ENCODE measurements at regions not wholly inside any gene's neighbourhood (a gene's known extent, or its start where the extent isn't known, plus 50 kb on each side); places are given as distances from the start of the nearest gene placed in this dataset.

DNA sequence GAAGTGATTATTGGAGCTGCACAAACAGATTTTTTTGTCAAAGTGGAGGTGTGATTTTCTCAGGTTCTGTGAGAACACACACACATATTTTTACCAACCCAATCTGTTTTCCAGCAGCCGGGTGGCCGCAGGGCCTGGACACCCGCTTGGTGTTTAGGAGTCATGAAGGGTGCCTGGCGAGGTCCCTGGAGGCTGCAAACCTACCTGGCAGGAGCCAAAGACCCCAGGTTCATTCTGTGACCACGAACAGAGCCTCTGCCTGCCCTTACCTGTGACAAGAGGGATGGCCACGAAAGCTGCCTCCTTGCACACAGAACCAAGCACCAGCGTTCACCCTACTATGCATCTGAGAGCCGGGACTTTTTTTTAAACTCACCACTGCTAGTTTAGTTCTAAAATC is 64.3 kb upstream of the ID2 start:
- no peak for DNase-seq (ENCODE audit: insufficient read length, low spot score)
- FAIRE-seq: no peak

DNA sequence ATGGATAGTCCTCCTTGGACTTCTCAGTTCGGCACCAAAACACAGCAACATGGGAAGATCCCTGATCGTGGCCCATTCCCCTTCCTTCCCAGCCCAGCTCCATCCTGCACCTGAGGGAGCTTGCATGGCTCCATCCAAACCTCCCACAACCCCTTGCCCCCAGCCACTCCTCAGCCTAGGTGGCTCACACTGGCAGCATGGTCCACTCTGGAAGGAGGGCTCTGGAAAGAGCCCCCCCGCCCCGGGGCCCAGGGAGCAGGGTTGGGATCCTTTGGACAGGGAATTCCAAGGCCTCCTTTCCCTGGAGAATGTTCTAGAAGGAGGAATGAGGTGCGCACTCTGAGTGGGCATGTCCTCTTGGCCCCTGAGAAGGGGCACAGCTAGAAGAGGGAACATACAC is 62.8 kb upstream of the ID2 start:
- DNase-seq (ENCODE audit: insufficient read length, low spot score): no peak
- FAIRE-seq: no peak

DNA sequence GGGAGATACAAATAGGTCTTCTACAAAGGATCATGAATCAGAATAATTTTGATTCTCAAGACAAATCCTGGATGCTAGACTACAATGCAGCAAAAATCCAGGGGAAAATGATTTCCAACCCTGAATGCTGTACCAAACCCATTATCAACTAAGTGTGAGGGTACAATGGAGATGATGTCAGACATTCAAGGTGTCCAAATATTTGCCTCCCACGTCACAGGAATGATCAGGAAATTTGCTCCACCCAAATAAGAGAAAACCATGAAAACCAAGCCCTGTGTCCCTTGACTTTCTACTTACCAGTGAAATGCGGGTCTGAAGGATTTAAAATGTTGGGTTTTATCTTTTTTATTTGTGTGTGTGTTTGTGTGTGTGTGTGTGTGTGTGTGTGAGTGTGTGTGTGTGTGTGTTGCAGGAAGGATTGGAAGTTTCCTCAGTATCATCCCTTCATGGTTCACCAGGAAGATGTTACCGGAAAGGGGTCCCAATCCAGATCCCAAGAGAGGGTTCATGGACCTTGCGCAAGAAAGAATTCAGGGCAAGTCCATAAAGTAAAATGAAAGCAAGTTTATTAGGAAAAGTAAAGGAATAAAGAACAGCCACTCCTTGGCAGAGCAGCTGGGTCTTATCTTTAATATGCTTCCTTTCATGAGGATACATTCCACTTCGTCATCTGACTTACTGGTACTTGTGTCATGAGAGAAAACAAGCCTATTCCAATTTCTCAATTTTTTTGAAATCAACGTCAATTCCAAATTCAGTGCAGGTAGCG is 61.1 kb upstream of the ID2 start:
- no peak for FAIRE-seq
- DNase-seq (ENCODE audit: insufficient read length, low spot score): no peak

DNA sequence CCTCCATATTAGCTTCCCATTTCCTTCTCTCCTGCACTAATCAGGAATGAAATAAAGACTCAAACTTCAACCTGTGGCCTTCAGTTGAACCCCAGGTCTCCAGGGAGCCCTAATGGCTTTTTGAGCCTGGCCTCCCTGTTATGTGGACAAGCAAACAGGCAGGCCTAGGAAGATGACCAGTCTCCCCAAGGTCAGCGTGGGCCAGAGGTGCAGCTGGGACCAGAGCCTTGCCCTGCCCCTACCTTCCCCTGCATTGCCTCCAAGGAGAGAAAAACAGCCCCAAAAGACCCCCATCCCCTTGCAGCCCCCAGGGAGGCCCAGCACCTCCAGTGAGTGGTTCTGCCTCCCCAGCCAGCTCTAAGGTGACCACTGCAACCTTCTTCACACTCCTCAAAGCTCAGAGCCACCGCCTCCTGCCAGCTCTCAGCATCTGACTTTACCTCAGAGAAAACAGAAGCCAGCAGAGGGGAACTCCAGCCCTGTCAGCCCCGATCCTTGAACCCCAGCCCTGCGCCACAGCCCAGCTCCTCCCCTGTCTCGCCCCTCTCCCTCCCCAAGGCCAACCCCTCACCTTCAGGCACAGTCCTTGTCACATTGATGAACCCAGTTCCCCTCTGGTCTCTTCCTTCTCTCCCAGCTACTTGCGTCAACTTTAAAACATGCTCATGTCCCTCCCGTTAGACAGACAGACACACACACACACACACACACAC is 59.5 kb upstream of the ID2 start:
- no peak for DNase-seq (ENCODE audit: insufficient read length, low spot score)
- FAIRE-seq: no peak

DNA sequence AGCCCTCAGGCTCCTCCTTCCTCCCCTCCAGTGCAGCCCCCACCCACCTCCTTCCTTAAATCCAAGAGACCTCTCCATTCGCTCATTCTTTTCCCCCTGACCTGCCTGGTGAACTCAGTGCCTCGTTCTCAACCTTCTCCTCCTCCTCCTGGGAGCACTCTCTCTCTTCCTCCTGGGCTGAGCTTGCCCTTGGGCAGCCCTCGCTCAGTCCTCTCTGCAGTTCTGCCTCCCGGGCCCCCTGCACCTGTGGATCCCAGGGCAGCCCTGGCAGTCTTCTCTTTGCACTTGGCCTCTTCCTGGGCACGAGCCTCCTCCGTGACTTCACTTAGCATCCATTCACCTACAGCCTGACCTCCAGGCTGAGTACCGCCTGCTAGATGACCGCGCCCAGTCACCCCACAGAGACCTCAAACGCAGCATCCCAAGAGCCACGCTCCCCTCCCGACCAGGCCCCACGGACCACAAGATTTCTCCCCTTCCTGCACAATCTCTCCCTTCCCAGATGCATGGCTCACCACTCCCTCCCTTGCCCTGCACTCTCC is 58.9 kb upstream of the ID2 start:
- DNase-seq (ENCODE audit: insufficient read length, low spot score) (no peak), FAIRE-seq (no peak)

DNA sequence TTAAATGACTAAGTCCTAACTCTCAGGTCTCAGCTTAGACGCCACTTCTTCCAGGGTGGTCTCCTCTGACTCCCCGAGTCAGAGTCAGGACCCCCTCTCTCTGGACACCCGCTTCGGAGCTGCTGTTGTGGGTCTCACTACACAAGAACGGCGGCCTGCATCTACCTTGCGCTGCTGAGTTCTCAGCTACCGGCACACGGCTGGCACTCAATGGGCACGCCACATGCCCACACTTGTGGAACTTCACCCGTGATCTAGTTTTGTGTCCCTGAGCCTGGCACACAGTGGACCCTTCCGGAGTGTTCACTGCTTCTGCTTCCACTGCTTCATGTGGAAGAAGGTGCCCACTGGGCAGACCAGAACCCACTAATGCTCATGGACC is 58.3 kb upstream of the ID2 start:
- DNase-seq (ENCODE audit: insufficient read length, low spot score) (no peak), FAIRE-seq (no peak)

DNA sequence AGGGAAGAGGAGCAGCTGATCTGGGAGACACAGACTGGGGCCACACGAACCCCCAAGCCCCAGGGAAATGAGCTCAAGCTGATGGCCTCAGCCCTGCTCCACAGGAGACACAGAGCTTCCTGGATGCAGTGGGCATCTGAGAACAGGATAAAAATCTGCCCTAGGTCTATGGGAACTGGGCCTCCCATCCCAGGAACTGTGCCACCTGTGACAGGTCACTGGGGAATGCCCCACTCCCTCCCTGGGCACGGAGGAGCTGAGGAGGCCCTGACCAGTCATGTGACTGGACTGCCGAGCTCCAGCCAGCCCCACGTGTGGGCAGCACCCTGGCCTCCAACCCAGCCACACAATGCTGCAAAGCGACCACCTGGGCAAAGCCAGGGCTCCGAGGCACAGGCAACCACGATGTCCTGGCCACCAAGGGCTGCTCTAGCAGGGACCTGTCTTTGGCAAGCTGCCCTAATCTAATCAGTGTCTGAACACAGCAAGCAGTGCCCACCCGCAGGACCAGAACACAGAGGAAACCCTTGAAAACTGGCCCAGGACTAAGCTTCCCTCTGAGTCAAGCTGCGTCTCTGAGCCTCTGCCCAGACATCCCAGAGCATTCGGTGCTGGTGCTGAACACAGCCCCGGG is 57.8 kb upstream of the ID2 start:
- no peak for FAIRE-seq
- no peak for DNase-seq (ENCODE audit: insufficient read length, low spot score)

DNA sequence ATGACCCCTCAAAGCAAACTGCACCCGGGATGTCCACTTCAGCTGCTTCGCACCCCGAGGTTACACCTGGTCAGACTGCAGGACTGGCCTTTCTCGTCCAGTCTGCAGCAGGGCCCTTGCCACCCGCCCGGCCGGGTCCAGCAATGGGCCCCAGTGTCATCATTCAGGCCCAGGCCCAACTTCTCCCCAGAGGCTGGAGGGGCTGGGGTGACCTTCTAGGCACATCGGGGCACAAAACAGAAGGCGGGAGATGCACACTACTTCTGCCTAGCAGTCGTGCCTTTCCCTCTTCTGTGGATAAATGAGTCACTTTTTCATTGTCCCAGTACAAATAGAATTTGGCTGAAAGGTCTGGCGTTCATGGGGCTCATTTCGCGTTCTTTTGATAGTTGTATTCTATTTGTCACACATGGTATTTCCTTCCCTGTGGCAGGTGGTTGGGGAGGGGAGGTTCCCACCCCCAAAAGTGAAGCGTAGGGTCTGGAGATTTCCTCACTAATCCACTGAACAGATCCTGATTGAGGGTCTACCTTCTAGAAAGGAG is 56.9 kb upstream of the ID2 start:
- no peak for DNase-seq (ENCODE audit: insufficient read length, low spot score)
- FAIRE-seq: no peak

DNA sequence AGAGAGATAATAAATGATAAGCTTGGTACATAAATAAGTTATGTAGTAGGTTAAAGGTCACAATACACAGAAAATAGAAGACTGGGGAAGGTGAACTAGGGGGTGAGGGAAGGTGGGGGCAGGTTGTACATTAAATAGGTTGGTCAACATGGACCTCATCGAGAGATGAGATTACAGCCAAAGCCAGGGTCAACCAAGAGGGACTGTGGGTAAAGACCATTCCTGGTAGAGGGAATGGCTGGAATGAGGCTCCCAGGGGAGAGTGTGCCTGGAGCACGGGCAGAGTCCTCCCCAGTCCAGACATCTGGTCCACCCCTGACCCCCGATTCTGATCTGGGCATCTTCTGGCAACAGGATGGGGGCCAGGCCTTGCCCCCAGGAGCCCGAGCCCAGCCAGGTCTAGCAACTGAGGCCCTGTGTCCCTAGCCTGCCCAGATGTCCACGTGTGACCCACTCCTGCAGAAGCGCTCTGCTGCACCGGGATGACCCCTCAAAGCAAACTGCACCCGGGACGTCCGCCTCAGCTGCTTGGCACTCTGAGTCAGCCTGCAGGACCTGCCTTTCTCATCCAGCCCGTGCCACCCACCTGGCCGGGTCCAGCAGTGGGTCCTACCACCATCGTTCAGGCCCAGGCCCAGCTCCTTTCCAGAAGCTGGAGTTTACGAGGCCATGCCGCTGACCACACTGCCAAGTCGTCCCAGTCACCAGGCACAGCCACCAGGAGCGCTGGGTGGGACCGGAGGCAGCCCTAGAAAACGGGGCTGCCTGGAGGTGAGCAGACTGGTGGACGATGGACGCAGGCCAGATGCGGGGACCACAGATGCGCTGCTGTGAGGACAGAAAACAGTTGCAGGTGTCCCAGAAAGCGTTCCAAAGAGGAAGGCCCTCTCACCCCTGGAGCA is 56.2 kb upstream of the ID2 start:
- no peak for FAIRE-seq

DNA sequence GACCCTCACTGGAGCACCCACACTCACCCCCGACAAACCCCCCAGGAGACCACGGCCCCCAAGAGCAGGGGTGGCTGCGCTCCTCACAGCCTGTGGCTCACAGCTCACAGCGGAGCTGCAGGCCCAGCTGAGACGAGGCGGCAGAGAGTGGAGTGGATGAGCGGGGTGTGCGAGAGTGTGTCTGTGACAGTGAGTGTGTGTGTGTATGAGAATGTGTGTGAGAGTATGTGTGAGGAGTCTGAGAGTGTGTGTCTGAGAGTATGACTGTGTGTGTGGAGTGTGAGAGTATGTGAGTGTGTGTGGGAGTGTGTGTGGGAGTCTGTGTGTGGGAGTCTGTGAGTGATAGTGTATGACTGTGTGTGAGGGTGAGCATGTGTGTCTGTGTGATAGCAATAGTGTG is 55.3 kb upstream of the ID2 start:
- no peak for FAIRE-seq
- DNase-seq (ENCODE audit: insufficient read length, low spot score): no peak

More for the DNA sequence above, 56.2 kb upstream of the ID2 start:
- DNase-seq (ENCODE audit: insufficient read length, low spot score): no peak

DNA sequence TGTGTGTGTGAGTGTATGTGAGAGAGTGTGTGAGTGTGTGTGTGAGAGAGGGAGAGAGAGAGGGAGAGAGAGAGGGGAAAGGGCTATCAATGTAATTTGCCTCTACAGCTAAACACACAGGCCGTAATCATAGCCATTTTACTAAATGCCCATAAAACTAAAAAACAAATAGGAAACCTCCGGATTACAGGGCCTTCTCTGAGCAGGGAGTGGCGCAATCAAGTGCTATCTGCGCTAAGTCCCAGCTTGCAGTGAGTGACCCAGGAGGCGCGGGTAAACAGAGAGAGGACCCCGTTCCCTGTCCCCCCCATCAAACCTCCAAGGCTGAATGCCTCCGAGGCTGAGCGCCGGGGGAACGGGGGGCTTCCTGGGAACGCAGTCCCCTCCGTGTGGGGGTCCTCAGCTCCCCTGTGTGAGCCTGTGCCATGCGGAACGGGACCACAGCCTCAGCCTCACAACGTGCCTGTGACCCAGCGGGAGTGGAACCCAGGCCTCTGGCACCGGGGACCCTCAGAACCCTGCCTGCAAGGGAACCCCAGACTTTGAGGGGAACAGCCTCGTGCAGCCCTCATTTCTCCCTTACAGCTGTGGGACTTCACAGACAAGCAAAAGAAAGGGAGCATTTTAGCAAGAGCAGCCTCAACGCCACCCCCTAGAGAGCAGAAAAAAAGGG is 54.7 kb upstream of the ID2 start:
- FAIRE-seq (no peak), DNase-seq (ENCODE audit: insufficient read length, low spot score) (no peak)

DNA sequence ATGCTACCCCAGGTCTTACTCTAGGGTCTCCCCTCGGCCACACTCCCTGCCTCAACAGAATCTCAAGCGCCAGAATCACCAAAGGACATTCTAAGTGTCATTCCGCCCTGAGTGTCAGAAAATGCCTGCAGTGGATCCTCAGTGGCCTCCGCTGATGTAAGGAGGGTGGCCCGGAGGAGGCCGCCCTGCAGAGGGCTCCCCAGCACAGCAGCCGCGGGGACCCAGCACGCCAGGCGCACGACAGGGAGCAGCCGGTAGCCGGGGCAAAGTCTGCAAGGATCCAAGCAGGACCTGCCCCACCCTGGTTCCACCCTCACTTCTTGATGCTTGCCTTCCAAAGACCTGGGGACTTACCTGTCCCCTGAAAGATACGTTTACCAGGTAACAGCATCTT is 54.2 kb upstream of the ID2 start:
- FAIRE-seq (no peak), DNase-seq (ENCODE audit: insufficient read length, low spot score) (no peak)

DNA sequence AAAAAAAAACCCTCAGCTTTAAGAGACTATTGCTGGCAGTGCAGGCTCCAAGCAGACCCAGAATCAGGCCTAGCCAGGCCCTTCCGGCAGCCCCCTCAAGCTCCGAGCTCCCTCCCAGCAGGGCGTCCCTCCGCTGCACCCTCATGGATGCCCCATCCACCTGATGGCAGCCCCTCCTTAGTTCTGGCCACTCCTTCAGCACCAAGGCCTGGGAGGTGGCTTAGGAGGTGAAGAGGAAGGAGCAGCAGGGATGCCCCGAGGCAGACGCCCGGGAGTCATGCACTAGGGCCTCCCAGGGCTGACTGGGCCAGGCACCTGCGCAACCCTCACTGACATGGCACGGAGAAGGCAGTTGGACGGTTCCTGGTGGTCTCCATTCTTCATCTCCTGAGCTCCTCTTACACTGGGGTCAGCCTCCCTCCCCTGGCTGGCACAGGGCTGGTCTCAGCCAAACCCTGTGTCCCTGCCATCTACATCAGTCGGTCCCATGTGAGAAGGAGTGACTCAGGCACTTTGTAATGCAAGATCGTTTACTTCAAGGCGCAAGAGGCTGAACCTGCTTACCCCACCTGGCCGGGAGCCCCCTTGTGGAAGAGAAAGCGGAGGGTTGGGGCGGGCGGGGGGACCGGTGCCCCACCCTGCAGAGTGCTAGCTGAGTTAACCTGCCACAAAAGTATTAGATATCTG is 53.5 kb upstream of the ID2 start:
- no peak for DNase-seq (ENCODE audit: insufficient read length, low spot score)
- FAIRE-seq: no peak

DNA sequence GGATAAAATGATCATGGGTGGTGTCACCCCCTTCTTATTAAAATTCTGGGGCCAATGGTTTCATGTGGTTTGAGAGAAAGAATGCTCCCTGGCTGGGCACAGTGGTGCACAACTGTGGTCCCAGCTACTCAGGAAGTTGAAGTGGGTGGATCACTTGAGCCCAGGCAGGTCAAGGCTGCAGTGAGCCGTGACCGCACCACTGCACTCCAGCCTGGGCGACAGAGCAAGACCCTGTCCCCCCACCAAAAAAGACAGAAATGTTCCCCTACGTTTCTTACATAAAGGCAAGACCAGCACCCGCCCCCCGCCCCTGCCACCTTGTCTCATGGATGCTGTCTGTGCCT is 53.0 kb upstream of the ID2 start:
- FAIRE-seq: peak; percentile 14

DNA sequence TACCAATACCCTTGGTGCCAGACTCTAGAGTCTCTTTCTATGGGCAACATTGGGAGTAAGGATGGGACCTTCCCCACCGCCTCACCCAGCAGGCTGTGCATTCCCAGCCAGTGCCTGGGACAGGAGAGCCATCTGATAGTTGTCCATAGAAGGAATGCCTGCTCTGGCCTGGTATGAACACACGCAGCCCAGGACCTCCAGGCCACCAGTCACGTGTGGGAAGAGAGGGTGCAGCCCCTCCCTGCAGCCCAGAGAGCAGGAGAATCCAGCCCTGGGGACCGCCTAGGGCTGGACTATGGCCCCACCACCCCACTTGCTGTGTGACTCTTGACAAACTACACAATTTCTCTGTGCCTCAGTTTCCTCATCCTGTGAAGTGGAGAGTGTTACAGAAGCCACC is 52.5 kb upstream of the ID2 start:
- no peak for DNase-seq (ENCODE audit: insufficient read length, low spot score)

More for the DNA sequence above, 53.0 kb upstream of the ID2 start:
- DNase-seq (ENCODE audit: insufficient read length, low spot score): no peak

DNA sequence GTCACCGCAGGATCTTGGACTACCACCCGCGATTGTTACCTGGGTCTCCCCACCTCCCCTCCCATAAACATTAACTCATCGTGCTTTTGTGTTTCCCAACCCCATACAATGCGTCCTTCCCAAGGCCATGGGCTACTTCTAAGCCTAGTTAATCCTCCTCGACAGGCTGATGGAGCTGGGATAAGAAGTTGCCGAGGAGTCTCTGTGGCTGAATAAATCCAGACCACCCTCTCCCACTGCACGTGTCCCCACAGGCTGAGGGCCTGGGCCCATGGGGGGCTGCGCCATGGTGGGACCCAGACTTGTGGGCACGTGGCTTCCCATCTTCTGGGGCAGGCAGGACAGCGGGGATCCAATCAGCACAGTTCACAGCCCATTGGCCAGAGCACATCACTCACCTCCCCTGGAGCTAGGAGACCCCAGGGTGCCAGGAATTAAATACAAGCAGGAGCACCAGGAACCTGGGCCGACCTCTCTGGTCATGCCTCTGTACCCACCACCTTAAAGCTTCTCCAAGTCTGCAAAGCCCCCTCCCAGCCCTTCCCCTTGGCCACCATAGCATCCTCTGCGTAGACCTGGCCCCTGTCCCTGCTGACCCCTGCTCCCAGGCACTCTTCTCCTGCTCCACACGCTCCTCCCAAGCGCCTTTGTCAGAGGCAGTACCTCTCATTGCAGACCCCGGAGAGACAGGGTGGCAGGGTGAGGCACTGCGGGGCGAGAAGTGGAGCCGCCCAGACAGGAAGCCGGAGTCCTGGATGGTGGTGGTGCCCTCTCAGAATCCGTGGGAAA is 51.0 kb upstream of the ID2 start:
- DNase-seq (ENCODE audit: insufficient read length, low spot score) (no peak), FAIRE-seq (no peak)

More for the DNA sequence above, 52.5 kb upstream of the ID2 start:
- FAIRE-seq: no peak

DNA sequence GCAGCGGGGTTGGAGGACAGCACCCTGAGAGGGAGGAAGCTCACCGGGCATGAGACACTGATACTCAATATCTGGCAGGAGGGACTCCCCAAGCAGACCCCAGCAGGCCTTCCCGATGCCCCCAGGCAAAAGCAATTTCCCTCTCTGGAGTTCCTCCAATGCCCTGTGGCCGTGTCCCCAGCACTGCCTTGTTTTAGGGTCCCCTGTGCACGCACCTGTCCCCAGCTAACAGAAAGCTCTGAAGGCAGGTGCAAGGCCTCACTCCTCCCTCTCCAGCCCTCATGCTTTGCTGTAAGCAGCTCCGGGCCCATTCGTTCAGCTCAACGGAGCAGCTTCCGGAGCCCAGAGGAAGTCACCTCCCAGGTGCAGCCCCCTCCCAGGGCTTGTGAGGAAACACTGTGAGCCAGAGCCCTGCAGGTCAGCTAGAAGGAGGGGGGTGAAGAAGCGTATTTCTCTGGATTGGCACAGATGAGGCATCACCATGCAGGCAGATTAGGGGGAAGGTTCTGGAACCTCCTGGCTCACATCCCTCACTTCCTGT is 50.3 kb upstream of the ID2 start:
- FAIRE-seq (no peak), DNase-seq (ENCODE audit: insufficient read length, low spot score) (no peak)

Measured in GM19239 (cell line).